CD8-positive, alpha-beta memory T cell (primary cell): ENCODE measurements at regions not wholly inside any gene's neighbourhood (a gene's known extent, or its start where the extent isn't known, plus 50 kb on each side); places are given as distances from the start of the nearest gene placed in this dataset.
"Not testable (repeated sequence)": the region's sequence is repeated elsewhere in the genome, so short reads cannot be mapped to it uniquely, and the experiment has no call there.

ENCODE experiments used
- CTCF ChIA-PET: fragments of 350-600 bp; sonication (Branson Sonifier 250); formaldehyde crosslinking; loops from one replicate; lab custom pipeline; 2021; ENCODE audit warnings: antibody characterized with exemption; lab: Charles Lee
- POLR2A ChIA-PET: fragments of 350-600 bp; sonication (Branson Sonifier 250); formaldehyde crosslinking; loops from one replicate; lab custom pipeline; 2021; ENCODE audit warnings: antibody characterized with exemption; lab: Charles Lee
- DNase-seq, 5 donors: peaks; one replicate each; pipeline versions ENCODE4 v3.0.0 to v3.0.0-alpha.2; 2020 to 2022; ENCODE audit warnings: mixed read lengths in 1 of 5
- H3K27ac ChIP-seq: one replicate; pipeline ENCODE4 v1.7.0; 2013; ENCODE audit warnings: low read depth, mild to moderate bottlenecking, low read length, moderate library complexity
- H3K27me3 ChIP-seq: 2 replicates; pipeline ENCODE4 v1.7.0; 2013; ENCODE audit warnings: low read length, mild to moderate bottlenecking; ENCODE audit not compliant: insufficient read depth, poor library complexity, severe bottlenecking
- H3K36me3 ChIP-seq: 2 replicates; pipeline ENCODE4 v1.7.0; 2013; ENCODE audit warnings: mild to moderate bottlenecking, low read length, moderate library complexity; ENCODE audit not compliant: insufficient read depth
- H3K4me1 ChIP-seq: 2 replicates; pipeline ENCODE4 v1.7.0; 2013; ENCODE audit warnings: mild to moderate bottlenecking, low read length, moderate library complexity; ENCODE audit not compliant: insufficient read depth
- H3K4me3 ChIP-seq: 2 replicates; pipeline ENCODE4 v1.7.0; 2013; ENCODE audit warnings: mild to moderate bottlenecking, low read length
- H3K9me3 ChIP-seq: 2 replicates; pipeline ENCODE4 v1.7.0; 2013; ENCODE audit warnings: mild to moderate bottlenecking, low read length
- H3K27ac Mint-ChIP-seq, 8 donors: one replicate each; pipeline ENCODE4 v1.8.0; 2020 to 2021; ENCODE audit warnings: mixed read lengths in 8 of 8, mild to moderate bottlenecking in 6 of 8, inconsistent platforms in 3 of 8, moderate library complexity in 3 of 8
- H3K27me3 Mint-ChIP-seq, 2 donors: one replicate each; pipeline ENCODE4 v1.8.0; 2020 to 2021; ENCODE audit warnings: mixed read lengths in 2 of 2, mild to moderate bottlenecking in 1 of 2, moderate library complexity in 1 of 2
- H3K36me3 Mint-ChIP-seq, 3 donors: one replicate each; pipeline ENCODE4 v1.8.0; 2020 to 2021; ENCODE audit warnings: mixed read lengths in 3 of 3, inconsistent platforms in 1 of 3, mild to moderate bottlenecking in 1 of 3
- H3K4me1 Mint-ChIP-seq, 3 donors: one replicate each; pipeline ENCODE4 v1.8.0; 2020 to 2021; ENCODE audit warnings: mixed read lengths in 3 of 3, inconsistent platforms in 1 of 3, mild to moderate bottlenecking in 1 of 3
- H3K4me3 Mint-ChIP-seq, 7 donors: one replicate each; pipeline ENCODE4 v1.8.0; 2020 to 2021; ENCODE audit warnings: mixed read lengths in 7 of 7, mild to moderate bottlenecking in 6 of 7, moderate library complexity in 4 of 7, inconsistent platforms in 2 of 7
- H3K9me3 Mint-ChIP-seq, 5 donors: one replicate each; pipeline ENCODE4 v1.8.0; 2020 to 2022; ENCODE audit warnings: mixed read lengths in 5 of 5, mild to moderate bottlenecking in 3 of 5, moderate library complexity in 2 of 5, inconsistent platforms in 1 of 5

GRCh38 chr13:50617134-50617721 lies 226.3 kb downstream of the DLEU7 start:
- no peaks in the 10 kb centered on the region for H3K36me3 ChIP-seq
- H3K27ac ChIP-seq: no peak overlapping the region
- no peaks in the 10 kb centered on the region for H3K4me1 ChIP-seq
- peaks cover 0 to 3% of the 10 kb centered on the region in 2 donors for H3K27me3 Mint-ChIP-seq
- CTCF ChIA-PET: no interaction called here
- no peak for DNase-seq
- no peaks in the 10 kb centered on the region for H3K9me3 ChIP-seq
- no peaks in the 10 kb centered on the region for H3K9me3 Mint-ChIP-seq
- H3K36me3 Mint-ChIP-seq: no peaks in the 10 kb centered on the region
- no peak overlapping the region for H3K4me3 ChIP-seq
- POLR2A ChIA-PET: no interaction called here
- no peak overlapping the region for H3K4me3 Mint-ChIP-seq
- no peak overlapping the region for H3K27ac Mint-ChIP-seq
- H3K4me1 Mint-ChIP-seq: peaks cover 0 to 8% (median 1%) of the 10 kb centered on the region in 3 donors
- H3K27me3 ChIP-seq: no peaks in the 10 kb centered on the region

- no peak overlapping the region for H3K4me3 ChIP-seq
- Mint-ChIP-seq H3K4me1 (peaks cover 0 to 7% (median 0%) of the 10 kb centered on the region in 3 donors), H3K27ac (no peak overlapping the region), H3K9me3 (no peaks in the 10 kb centered on the region), H3K4me3 (no peak overlapping the region), H3K27me3 (peaks cover 4 to 7% of the 10 kb centered on the region in 2 donors), H3K36me3 (no peaks in the 10 kb centered on the region)
- H3K4me1 ChIP-seq: no peaks in the 10 kb centered on the region
- ChIA-PET POLR2A (no interaction called here), CTCF (no interaction called here)
- no peaks in the 10 kb centered on the region for H3K9me3 ChIP-seq
- H3K27me3 ChIP-seq: no peaks in the 10 kb centered on the region
- DNase-seq: no peak
- no peak overlapping the region for H3K27ac ChIP-seq
- no peaks in the 10 kb centered on the region for H3K36me3 ChIP-seq
Observed at GRCh38 chr13:50618206-50618605, 225.3 kb downstream of the DLEU7 start.

- ChIA-PET CTCF (no interaction called here), POLR2A (no interaction called here)
- H3K4me3 Mint-ChIP-seq: no peak overlapping the region
- no peak overlapping the region for H3K27ac Mint-ChIP-seq
- H3K4me1 ChIP-seq: no peaks in the 10 kb centered on the region
- peaks cover 0 to 2% (median 0%) of the 10 kb centered on the region in 5 donors for H3K9me3 Mint-ChIP-seq
- no peaks in the 10 kb centered on the region for H3K36me3 ChIP-seq
- peaks cover 5 to 7% of the 10 kb centered on the region in 2 donors for H3K27me3 Mint-ChIP-seq
- H3K4me1 Mint-ChIP-seq: no peaks in the 10 kb centered on the region
- no peak overlapping the region for H3K27ac ChIP-seq
- H3K27me3 ChIP-seq: no peaks in the 10 kb centered on the region
- H3K4me3 ChIP-seq: no peak overlapping the region
- H3K9me3 ChIP-seq: no peaks in the 10 kb centered on the region
- DNase-seq: no peak
- peaks cover 0 to 11% (median 0%) of the 10 kb centered on the region in 3 donors for H3K36me3 Mint-ChIP-seq
Observed at GRCh38 chr13:50626101-50626547, 217.4 kb downstream of the DLEU7 start.

- Mint-ChIP-seq H3K9me3 (peaks cover 0 to 2% (median 0%) of the 10 kb centered on the region in 5 donors), H3K36me3 (peaks cover 0 to 11% (median 0%) of the 10 kb centered on the region in 3 donors), H3K4me1 (no peaks in the 10 kb centered on the region), H3K27me3 (peaks cover 5 to 7% of the 10 kb centered on the region in 2 donors), H3K4me3 (no peak overlapping the region), H3K27ac (no peak overlapping the region)
- DNase-seq: no peak
- Histone ChIP-seq H3K36me3 (no peaks in the 10 kb centered on the region), H3K27me3 (no peaks in the 10 kb centered on the region), H3K27ac (no peak overlapping the region), H3K4me3 (no peak overlapping the region), H3K4me1 (no peaks in the 10 kb centered on the region), H3K9me3 (no peaks in the 10 kb centered on the region)
- POLR2A ChIA-PET: no interaction called here
- CTCF ChIA-PET: no interaction called here
Observed at GRCh38 chr13:50627111-50627510, 216.4 kb downstream of the DLEU7 start.

- H3K36me3 ChIP-seq, POLR2A ChIA-PET, H3K4me3 Mint-ChIP-seq, H3K4me3 ChIP-seq, H3K4me1 ChIP-seq, H3K27ac Mint-ChIP-seq, H3K27me3 Mint-ChIP-seq, H3K9me3 Mint-ChIP-seq, H3K36me3 Mint-ChIP-seq, DNase-seq, CTCF ChIA-PET, H3K9me3 ChIP-seq, H3K4me1 Mint-ChIP-seq, H3K27ac ChIP-seq, H3K27me3 ChIP-seq: not testable (repeated sequence)
Observed at GRCh38 chr13:50628512-50628911, 215.0 kb downstream of the DLEU7 start.

- peaks cover 0 to 4% (median 0%) of the 10 kb centered on the region in 3 donors for H3K36me3 Mint-ChIP-seq
- H3K9me3 ChIP-seq: no peaks in the 10 kb centered on the region
Observed at GRCh38 chr13:50629497-50629896, 214.0 kb downstream of the DLEU7 start.

GRCh38 chr13:50629966-50630365 lies 213.5 kb downstream of the DLEU7 start:
- H3K9me3 ChIP-seq: no peaks in the 10 kb centered on the region
- H3K4me3 Mint-ChIP-seq: no peak overlapping the region

More at GRCh38 chr13:50629497-50629896, 214.0 kb downstream of the DLEU7 start:
- H3K4me1 ChIP-seq: no peaks in the 10 kb centered on the region
- POLR2A ChIA-PET: no interaction called here
- H3K4me3 ChIP-seq: no peak overlapping the region
- H3K27me3 Mint-ChIP-seq: peaks cover 0 to 2% of the 10 kb centered on the region in 2 donors
- H3K9me3 Mint-ChIP-seq: peaks cover 0 to 2% (median 0%) of the 10 kb centered on the region in 5 donors
- H3K27ac Mint-ChIP-seq: peak overlapping the region in 1 of 8 donors; percentile 14
- H3K27ac ChIP-seq: no peak overlapping the region
- no peak for DNase-seq
- no peaks in the 10 kb centered on the region for H3K36me3 ChIP-seq
- CTCF ChIA-PET: no interaction called here
- no peaks in the 10 kb centered on the region for H3K4me1 Mint-ChIP-seq
- no peak overlapping the region for H3K4me3 Mint-ChIP-seq
- H3K27me3 ChIP-seq: no peaks in the 10 kb centered on the region

GRCh38 chr13:50631041-50631440 lies 212.5 kb downstream of the DLEU7 start:
- Mint-ChIP-seq H3K27me3 (no peaks in the 10 kb centered on the region), H3K4me1 (no peaks in the 10 kb centered on the region), H3K36me3 (no peaks in the 10 kb centered on the region), H3K27ac (no peak overlapping the region), H3K9me3 (no peaks in the 10 kb centered on the region), H3K4me3 (no peak overlapping the region)
- H3K36me3 ChIP-seq: no peaks in the 10 kb centered on the region
- no peaks in the 10 kb centered on the region for H3K27me3 ChIP-seq
- CTCF ChIA-PET: interaction anchor here (0.6 kb wide), 1 partner anchor 281 kb away, joined by 3 read pairs; no protein-coding TSS in a partner anchor
- POLR2A ChIA-PET: no interaction called here
- no peaks in the 10 kb centered on the region for H3K9me3 ChIP-seq
- H3K27ac ChIP-seq: no peak overlapping the region
- no peak for DNase-seq
- H3K4me3 ChIP-seq: no peak overlapping the region
- no peaks in the 10 kb centered on the region for H3K4me1 ChIP-seq

More at GRCh38 chr13:50629966-50630365, 213.5 kb downstream of the DLEU7 start:
- Histone ChIP-seq H3K27ac (no peak overlapping the region), H3K4me3 (no peak overlapping the region), H3K4me1 (no peaks in the 10 kb centered on the region), H3K36me3 (no peaks in the 10 kb centered on the region), H3K27me3 (no peaks in the 10 kb centered on the region)
- ChIA-PET POLR2A (no interaction called here), CTCF (no interaction called here)
- peaks cover 0 to 2% of the 10 kb centered on the region in 2 donors for H3K27me3 Mint-ChIP-seq
- peaks cover 0 to 2% (median 0%) of the 10 kb centered on the region in 5 donors for H3K9me3 Mint-ChIP-seq
- no peak for DNase-seq
- no peaks in the 10 kb centered on the region for H3K36me3 Mint-ChIP-seq
- no peaks in the 10 kb centered on the region for H3K4me1 Mint-ChIP-seq
- no peak overlapping the region for H3K27ac Mint-ChIP-seq
